Keratinocyte (primary cell): ENCODE measurements at regions not wholly inside any gene's neighbourhood (a gene's known extent, or its start where the extent isn't known, plus 50 kb on each side); places are given as distances from the start of the nearest gene placed in this dataset.

Experiments
- DNase-seq: peaks from one replicate; pipeline ENCODE4 v3.0.0-alpha.2; 2011; ENCODE audit warnings: low read depth, missing footprints, low spot score
- FAIRE-seq: peaks from 2 replicates; lab custom pipeline; 2011; peaks lifted over from hg19 to GRCh38; lab: Jason Lieb, UNC
- H2AFZ ChIP-seq: 2 replicates; pipeline ENCODE4 v1.6.0; 2012; ENCODE audit warnings: low read length, control low read depth, inconsistent platforms; ENCODE audit not compliant: control insufficient read depth
- H3K27ac ChIP-seq: 2 replicates; pipeline ENCODE4 v1.5.1; 2011; ENCODE audit warnings: low read length; ENCODE audit not compliant: control insufficient read depth, insufficient read depth
- H3K27me3 ChIP-seq: 3 replicates; pipeline ENCODE4 v1.6.0; 2011; ENCODE audit warnings: low read length; ENCODE audit not compliant: control insufficient read depth, insufficient read depth; ENCODE audit errors: extremely low read depth
- H3K36me3 ChIP-seq, 2 experiments: 2 replicates in 1 of 2; 3 replicates in 1 of 2; pipeline ENCODE4 v1.5.1; 2011; ENCODE audit warnings: low read length in 2 of 2, mild to moderate bottlenecking in 1 of 2; ENCODE audit not compliant: control insufficient read depth in 2 of 2, insufficient read depth in 2 of 2; ENCODE audit errors: extremely low read depth in 1 of 2
- H3K4me1 ChIP-seq: 3 replicates; pipeline ENCODE4 v1.5.1; 2011; ENCODE audit warnings: low read length; ENCODE audit not compliant: control insufficient read depth, insufficient read depth; ENCODE audit errors: extremely low read depth
- H3K4me2 ChIP-seq: 3 replicates; pipeline ENCODE4 v1.6.0; 2011; ENCODE audit warnings: low read depth, low read length; ENCODE audit not compliant: control insufficient read depth, insufficient read depth; ENCODE audit errors: extremely low read depth
- H3K4me3 ChIP-seq, 3 experiments: fragments of 200-600 bp in 1 of 3; sonication (generic) in 1 of 3; 2 replicates in 2 of 3; 3 replicates in 1 of 3; pipeline ENCODE4 v1.5.1; 2011 to 2016; ENCODE audit warnings: low read length in 3 of 3, mild to moderate bottlenecking in 3 of 3, control low read depth in 2 of 3, inconsistent platforms in 1 of 3, low read depth in 1 of 3, mixed read lengths in 1 of 3, mixed run types in 1 of 3, moderate library complexity in 1 of 3; ENCODE audit not compliant: control insufficient read depth in 2 of 3, insufficient read depth in 2 of 3; ENCODE audit errors: extremely low read depth in 1 of 3
- H3K79me2 ChIP-seq: 2 replicates; pipeline ENCODE4 v1.6.0; 2012; ENCODE audit warnings: low read length; ENCODE audit not compliant: control insufficient read depth, insufficient read depth
- H3K9ac ChIP-seq: 3 replicates; pipeline ENCODE4 v1.6.0; 2011; ENCODE audit warnings: low read length; ENCODE audit not compliant: control insufficient read depth, insufficient read depth; ENCODE audit errors: extremely low read depth
- H3K9me1 ChIP-seq: 3 replicates; pipeline ENCODE4 v1.6.0; 2011; ENCODE audit warnings: low read length; ENCODE audit not compliant: control insufficient read depth, insufficient read depth; ENCODE audit errors: extremely low read depth
- H3K9me3 ChIP-seq: 2 replicates; pipeline ENCODE4 v1.5.1; 2012; ENCODE audit warnings: low read depth, low read length; ENCODE audit not compliant: control insufficient read depth
- H4K20me1 ChIP-seq: 3 replicates; pipeline ENCODE4 v1.6.0; 2011; ENCODE audit warnings: low read length; ENCODE audit not compliant: control insufficient read depth, insufficient read depth; ENCODE audit errors: extremely low read depth
- CTCF ChIP-seq, 3 experiments: IDR thresholded peaks in 1 of 3; conservative IDR thresholded peaks in 1 of 3; optimal IDR thresholded peaks in 1 of 3; 2 replicates in 2 of 3; 3 replicates in 1 of 3; pipeline versions ENCODE3 to v1.5.1; 2011; ENCODE audit warnings: low read length in 3 of 3, mild to moderate bottlenecking in 3 of 3, moderate library complexity in 2 of 3, control low read depth in 1 of 3, inconsistent platforms in 1 of 3; ENCODE audit not compliant: insufficient read depth in 2 of 3; ENCODE audit errors: extremely low read depth in 1 of 3
- EZH2 ChIP-seq: IDR thresholded peaks from one replicate; pipeline ENCODE4 v1.6.1; 2012; ENCODE audit warnings: inconsistent platforms, mild to moderate bottlenecking, low read length, moderate library complexity
- dilution Hi-C: fragments of 300-500 bp; cut with MboI; formaldehyde crosslinking; loops from one replicate; pipeline ENCODE4 v1.7.0; 2020; ENCODE audit warnings: low sequenced_read_pairs; ENCODE audit not compliant: extremely low pct_ligation_motif_present

GRCh38 chr17:77774182-77774581, 184.3 kb upstream of the TNRC6C start:
- Histone ChIP-seq H3K27ac (no peak overlapping the region), H3K9me3 (no peaks in the 10 kb centered on the region), H3K27me3 (peaks cover 32% of the 10 kb centered on the region), H3K9me1 (no peaks in the 10 kb centered on the region), H3K4me1 (no peaks in the 10 kb centered on the region), H3K36me3 (no peaks in the 10 kb centered on the region), H3K4me2 (no peak overlapping the region), H3K79me2 (no peaks in the 10 kb centered on the region), H3K4me3 (no peak overlapping the region), H4K20me1 (no peaks in the 10 kb centered on the region), H3K9ac (no peak overlapping the region), H2AFZ (no peak overlapping the region)
- no peak for FAIRE-seq
- dilution Hi-C loops: no loop called here
- no peak for DNase-seq
- TF ChIP-seq CTCF (optimal IDR thresholded peaks at IDR 0.05 in 1 of 3, IDR thresholded peaks at IDR 0.05 in 1 of 3, conservative IDR thresholded peaks at IDR 0.05 in 1 of 3; ENCODE audit: extremely low read depth in 1 of 3, insufficient read depth in 2 of 3, low read length in 3 of 3): no peak
- TF ChIP-seq EZH2: no peak

DNA sequence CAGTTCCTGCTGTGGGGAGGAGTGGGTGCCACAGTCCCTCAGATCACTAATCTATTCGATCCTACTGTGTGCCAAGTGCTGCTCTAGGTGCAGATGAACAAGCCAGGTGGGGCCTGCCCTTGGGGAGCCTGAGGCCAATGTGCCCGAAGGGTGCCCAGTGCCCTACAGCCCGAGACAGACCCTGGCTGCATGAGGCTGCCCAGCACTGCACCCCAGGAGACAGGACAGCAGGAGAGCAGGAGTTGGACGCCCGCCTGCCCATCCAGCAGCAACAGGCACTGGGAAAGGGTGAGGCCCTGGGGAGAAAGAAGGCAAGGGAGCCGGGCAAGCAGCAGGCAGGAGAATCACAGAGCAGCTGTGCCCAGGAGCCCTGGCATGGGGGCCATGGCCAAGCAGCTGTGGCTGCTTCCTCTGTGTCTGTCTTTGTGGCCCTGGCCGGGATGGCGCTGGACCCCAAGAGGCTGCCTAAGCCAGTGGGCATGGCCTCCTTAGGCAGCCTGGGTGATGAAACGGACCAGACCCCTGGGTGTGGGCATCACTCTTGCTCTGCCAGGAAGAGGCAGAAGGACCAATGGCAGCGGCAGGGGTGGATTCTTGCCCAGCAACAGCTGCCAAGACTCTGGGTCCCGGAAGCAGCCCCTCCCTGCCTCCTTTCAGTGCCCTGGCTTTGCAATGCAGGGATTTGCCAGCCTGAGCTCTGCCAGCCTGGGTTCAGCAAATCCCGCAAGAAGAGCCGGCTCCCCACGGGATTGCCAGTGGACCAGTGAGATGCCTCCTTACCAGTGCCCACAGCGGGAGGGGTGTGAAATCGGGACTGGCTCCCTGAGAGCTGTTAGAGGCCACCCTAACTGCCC, 179.6 kb upstream of the TNRC6C start:
- Histone ChIP-seq H3K79me2 (no peaks in the 10 kb centered on the region), H4K20me1 (peaks cover 2% of the 10 kb centered on the region), H3K36me3 (no peaks in the 10 kb centered on the region), H3K27ac (no peak overlapping the region), H3K9me1 (no peaks in the 10 kb centered on the region), H2AFZ (no peak overlapping the region), H3K4me1 (no peaks in the 10 kb centered on the region), H3K9me3 (no peaks in the 10 kb centered on the region), H3K4me3 (no peak overlapping the region), H3K4me2 (no peak overlapping the region), H3K9ac (no peak overlapping the region), H3K27me3 (peaks cover 38% of the 10 kb centered on the region)
- FAIRE-seq (no peak), DNase-seq (no peak)
- dilution Hi-C loops: no loop called here
- TF ChIP-seq EZH2 (no peak), CTCF (optimal IDR thresholded peaks at IDR 0.05 in 1 of 3, IDR thresholded peaks at IDR 0.05 in 1 of 3, conservative IDR thresholded peaks at IDR 0.05 in 1 of 3; ENCODE audit: extremely low read depth in 1 of 3, insufficient read depth in 2 of 3, low read length in 3 of 3) (no peak)
